ENCODE measurements at regions not wholly inside any gene's neighbourhood (a gene's known extent, or its start where the extent isn't known, plus 50 kb on each side); places are given as distances from the start of the nearest gene placed in this dataset.
A peak's percentile ranks its signal among the peaks of the same experiment; 100 is the strongest.

DNA sequence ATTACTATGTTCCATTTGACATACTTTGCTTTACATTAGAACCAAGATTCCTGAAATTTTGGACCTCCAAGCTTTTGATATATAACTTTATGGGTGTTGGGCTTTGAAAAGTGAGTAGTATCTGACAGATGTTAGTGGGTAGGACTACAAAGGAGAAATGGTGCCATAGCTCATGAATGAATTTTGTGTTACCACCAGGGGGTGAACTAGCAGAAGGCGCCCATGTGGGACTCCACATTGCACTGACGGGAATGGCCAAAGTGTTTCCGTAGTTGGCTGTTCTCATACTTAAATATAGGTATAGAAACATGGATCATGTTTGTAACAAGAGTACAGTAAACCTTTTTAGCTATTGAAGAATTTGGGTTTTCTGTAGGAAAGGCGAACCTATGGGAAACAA is 337.5 kb downstream of the FLRT2 start:
- Histone ChIP-seq H3K79me2 (replicated peaks; ENCODE audit: insufficient read depth) (no peaks in the 10 kb centered on the region), H3F3A (replicated peaks; ENCODE audit: low read depth) (no peaks in the 10 kb centered on the region), H3K27me3 (ENCODE audit: insufficient read depth) (no peaks in the 10 kb centered on the region), H3K4me3 (no peak overlapping the region), H3K4me2 (no peak overlapping the region), H3K9me2 (ENCODE audit: insufficient read depth) (peaks cover 7% of the 10 kb centered on the region; the same call in 1 of the 2 replicates), H2AFZ (no peak overlapping the region), H4K20me1 (replicated peaks; ENCODE audit: insufficient read depth) (no peaks in the 10 kb centered on the region), H3K27ac (ENCODE audit: low read depth) (no peak overlapping the region), H3K4me1 (ENCODE audit: insufficient read depth) (no peaks in the 10 kb centered on the region), H3K36me3 (ENCODE audit: insufficient read depth) (no peaks in the 10 kb centered on the region)
- Mint-ChIP-seq H3K4me1 (no peaks in the 10 kb centered on the region), H3K9me3 (no peaks in the 10 kb centered on the region), H3K27me3 (ENCODE audit: insufficient read depth, low read depth, poor library complexity) (no peaks in the 10 kb centered on the region), H3K27ac (no peak overlapping the region), H3K36me3 (ENCODE audit: low read depth) (no peaks in the 10 kb centered on the region), H3K4me3 (no peak overlapping the region)
- DNase-seq (ENCODE audit: low spot score): peak; percentile 53
- peak; percentile 45 to 68 for TF ChIP-seq CTCF (conservative IDR thresholded peaks at IDR 0.05; ENCODE audit: low read depth in 2 of 2)
- TF ChIP-seq NANOG (IDR thresholded peaks at IDR 0.05; ENCODE audit: borderline replicate concordance): no peak
- TF ChIP-seq ZNF114 (CRISPR knock-in tag; IDR thresholded peaks at IDR 0.05): no peak
- ATAC-seq: no peak; the same call in 2 of the 3 replicates

DNA sequence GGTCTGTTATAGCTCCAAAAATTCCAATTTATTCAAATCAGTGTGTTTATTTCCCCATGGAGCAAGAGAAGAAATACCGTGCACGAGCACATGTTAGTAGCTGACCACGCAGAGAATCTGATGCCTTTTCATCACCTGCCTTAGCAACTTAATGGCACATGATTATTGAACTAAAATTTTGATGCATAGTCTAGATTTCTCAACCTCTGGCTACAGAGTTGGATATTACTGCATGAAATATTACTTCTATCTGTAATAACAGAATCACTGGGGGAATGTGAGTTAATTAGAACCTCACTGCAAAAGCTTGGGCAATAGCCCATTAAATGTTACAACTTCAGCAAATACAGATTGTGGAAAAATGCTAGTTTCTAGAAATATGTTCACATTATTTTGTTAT is 335.8 kb downstream of the FLRT2 start:
- H3K9me2 ChIP-seq (ENCODE audit: insufficient read depth): peaks cover 5% of the 10 kb centered on the region; the same call in 1 of the 2 replicates
- no peak overlapping the region for H3K27ac ChIP-seq (ENCODE audit: low read depth)
- no peaks in the 10 kb centered on the region for H3K36me3 ChIP-seq (ENCODE audit: insufficient read depth)
- no peak overlapping the region for H2AFZ ChIP-seq
- ATAC-seq (no peak), DNase-seq (ENCODE audit: low spot score) (no peak)
- H3K4me1 ChIP-seq (ENCODE audit: insufficient read depth): no peaks in the 10 kb centered on the region
- H3K4me3 ChIP-seq: no peak overlapping the region
- no peaks in the 10 kb centered on the region for H3K27me3 ChIP-seq (ENCODE audit: insufficient read depth)
- no peak overlapping the region for H3K4me2 ChIP-seq
- Mint-ChIP-seq H3K27ac (no peak overlapping the region), H3K9me3 (no peaks in the 10 kb centered on the region), H3K4me1 (no peaks in the 10 kb centered on the region), H3K36me3 (ENCODE audit: low read depth) (no peaks in the 10 kb centered on the region), H3K27me3 (ENCODE audit: insufficient read depth, low read depth, poor library complexity) (no peaks in the 10 kb centered on the region), H3K4me3 (no peak overlapping the region)
- H3K79me2 ChIP-seq (replicated peaks; ENCODE audit: insufficient read depth): no peaks in the 10 kb centered on the region
- no peaks in the 10 kb centered on the region for H3F3A ChIP-seq (replicated peaks; ENCODE audit: low read depth)
- H4K20me1 ChIP-seq (replicated peaks; ENCODE audit: insufficient read depth): no peaks in the 10 kb centered on the region
- TF ChIP-seq ZNF114 (CRISPR knock-in tag; IDR thresholded peaks at IDR 0.05) (no peak), CREB1 (CRISPR knock-in tag; IDR thresholded peaks at IDR 0.05; ENCODE audit: low read depth) (no peak), ETS1 (IDR thresholded peaks at IDR 0.05) (no peak), ZNF331 (CRISPR knock-in tag; IDR thresholded peaks at IDR 0.05; ENCODE audit: low read depth) (no peak), EZH2 (IDR thresholded peaks at IDR 0.05; ENCODE audit: low read depth, unreplicated experiment) (no peak), ZNF462 (CRISPR knock-in tag; IDR thresholded peaks at IDR 0.05) (no peak), POLR2AphosphoS5 (IDR thresholded peaks at IDR 0.05; ENCODE audit: low read depth) (no peak), JUNB (IDR thresholded peaks at IDR 0.05; ENCODE audit: unreplicated experiment) (no peak), NANOG (IDR thresholded peaks at IDR 0.05; ENCODE audit: borderline replicate concordance) (no peak)

Data from GM23338 (cell line).